ENCODE measurements at regions not wholly inside any gene's neighbourhood (a gene's known extent, or its start where the extent isn't known, plus 50 kb on each side); places are given as distances from the start of the nearest gene placed in this dataset.
"Not testable (repeated sequence)": the region's sequence is repeated elsewhere in the genome, so short reads cannot be mapped to it uniquely, and the experiment has no call there.

DNA sequence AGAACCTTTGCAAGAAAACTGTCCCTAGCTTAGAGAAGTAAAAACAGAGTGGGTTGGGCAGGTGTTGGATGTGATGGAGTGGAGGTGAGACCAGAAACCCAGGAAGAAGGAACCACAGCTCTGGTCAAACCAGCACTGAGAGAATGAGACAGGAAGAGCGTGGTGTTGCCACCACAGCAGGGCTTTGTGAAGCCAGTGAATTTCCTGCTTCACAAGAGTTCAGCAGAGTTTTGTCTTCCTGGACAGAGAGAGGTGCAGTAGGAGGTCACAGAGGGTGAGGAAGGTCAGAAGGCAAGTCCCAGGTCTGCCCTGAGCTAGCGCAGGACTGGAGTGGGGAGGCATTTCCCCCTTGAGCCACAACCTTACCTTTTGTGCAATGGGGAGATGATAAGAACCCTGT is 2306.2 kb upstream of the ACO1 start:
- no peak overlapping the region for H3K23ac ChIP-seq (ENCODE audit: low read length)
- WGBS (ENCODE audit: extremely low coverage, insufficient coverage, insufficient read length) = no CpG with 5 or more reads among the region's 2 CpGs
- no peak overlapping the region for H4K91ac ChIP-seq (ENCODE audit: low read depth, low read length)
- no peak overlapping the region for H3K4me3 ChIP-seq (ENCODE audit: low read depth, low read length)
- no peak overlapping the region for H2BK5ac ChIP-seq (ENCODE audit: low read depth, low read length, poor library complexity)
- no peak overlapping the region for H2BK12ac ChIP-seq (ENCODE audit: low read length)
- H2BK120ac ChIP-seq (ENCODE audit: insufficient read depth, low read length, poor library complexity) = no peak overlapping the region
- H3K9me3 ChIP-seq (ENCODE audit: insufficient read depth, low read depth, low read length) = no peaks in the 10 kb centered on the region
- H3K4me1 ChIP-seq (ENCODE audit: control insufficient read depth in 1 of 2, insufficient read depth in 2 of 2, low read length in 2 of 2) = no peaks in the 10 kb centered on the region
- H2AFZ ChIP-seq (ENCODE audit: insufficient read depth, low read length, poor library complexity) = no peak overlapping the region
- DNase-seq = no peak
- no peaks in the 10 kb centered on the region for H3K79me2 ChIP-seq (ENCODE audit: control insufficient read depth, insufficient read depth, low read length, poor library complexity)
- H3K9ac ChIP-seq (ENCODE audit: low read length) = no peak overlapping the region
- H3K79me1 ChIP-seq (ENCODE audit: low read length) = no peaks in the 10 kb centered on the region
- no peak overlapping the region for H3K18ac ChIP-seq (ENCODE audit: low read length)
- no peak overlapping the region for H3K4ac ChIP-seq (ENCODE audit: low read depth, low read length)
- no peak overlapping the region for H4K12ac ChIP-seq (ENCODE audit: low read depth, low read length)
- no peaks in the 10 kb centered on the region for H3K36me3 ChIP-seq (ENCODE audit: control insufficient read depth in 1 of 2, insufficient read depth in 2 of 2, low read length in 2 of 2)
- H4K8ac ChIP-seq (ENCODE audit: low read depth, low read length) = no peak overlapping the region
- no peaks in the 10 kb centered on the region for H3K27me3 ChIP-seq (ENCODE audit: insufficient read depth, low read length)
- H2AK5ac ChIP-seq (ENCODE audit: low read length) = no peak overlapping the region
- no peak overlapping the region for H3K4me2 ChIP-seq (ENCODE audit: low read length)
- H3K14ac ChIP-seq (ENCODE audit: low read length) = no peak overlapping the region
- no peak overlapping the region for H3K27ac ChIP-seq (ENCODE audit: low read depth, low read length)

DNA sequence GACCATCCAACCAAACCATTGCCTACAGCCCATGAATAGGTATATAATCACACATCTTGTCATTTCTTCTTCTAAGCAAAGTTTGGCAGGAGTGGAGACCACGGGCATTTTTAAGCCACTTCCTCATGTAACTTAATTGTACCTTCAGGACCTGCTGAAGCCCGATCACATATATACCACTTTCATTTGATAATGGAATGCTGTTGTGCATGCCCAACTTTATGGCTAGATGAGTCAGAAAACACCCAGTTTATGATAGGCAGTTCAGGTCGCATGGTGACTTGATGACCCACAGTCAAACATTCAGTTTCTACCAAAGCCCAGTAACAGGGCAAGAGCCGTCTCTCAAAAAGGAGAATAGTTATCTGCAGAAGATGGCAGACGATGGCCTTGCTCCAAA is 2295.0 kb upstream of the ACO1 start:
- Histone ChIP-seq H3K27ac (ENCODE audit: low read depth, low read length) (no peak overlapping the region), H3K9me3 (ENCODE audit: insufficient read depth, low read depth, low read length) (no peaks in the 10 kb centered on the region), H3K36me3 (ENCODE audit: control insufficient read depth in 1 of 2, insufficient read depth in 2 of 2, low read length in 2 of 2) (no peaks in the 10 kb centered on the region), H3K4me1 (ENCODE audit: control insufficient read depth in 1 of 2, insufficient read depth in 2 of 2, low read length in 2 of 2) (no peaks in the 10 kb centered on the region), H2AK5ac (ENCODE audit: low read length) (no peak overlapping the region), H3K14ac (ENCODE audit: low read length) (no peak overlapping the region), H2BK5ac (ENCODE audit: low read depth, low read length, poor library complexity) (no peak overlapping the region), H3K4me2 (ENCODE audit: low read length) (no peak overlapping the region), H3K79me1 (ENCODE audit: low read length) (no peaks in the 10 kb centered on the region), H4K12ac (ENCODE audit: low read depth, low read length) (no peak overlapping the region), H3K79me2 (ENCODE audit: control insufficient read depth, insufficient read depth, low read length, poor library complexity) (no peaks in the 10 kb centered on the region), H3K23ac (ENCODE audit: low read length) (no peak overlapping the region), H3K9ac (ENCODE audit: low read length) (no peak overlapping the region), H4K91ac (ENCODE audit: low read depth, low read length) (no peak overlapping the region), H2BK120ac (ENCODE audit: insufficient read depth, low read length, poor library complexity) (no peak overlapping the region), H2AFZ (ENCODE audit: insufficient read depth, low read length, poor library complexity) (no peak overlapping the region), H3K4ac (ENCODE audit: low read depth, low read length) (no peak overlapping the region), H3K27me3 (ENCODE audit: insufficient read depth, low read length) (no peaks in the 10 kb centered on the region), H3K18ac (ENCODE audit: low read length) (no peak overlapping the region), H2BK12ac (ENCODE audit: low read length) (no peak overlapping the region), H3K4me3 (ENCODE audit: low read depth, low read length) (no peak overlapping the region), H4K8ac (ENCODE audit: low read depth, low read length) (no peak overlapping the region)
- WGBS (ENCODE audit: extremely low coverage, insufficient coverage, insufficient read length) = no CpG with 5 or more reads among the region's 5 CpGs
- DNase-seq = no peak

DNA sequence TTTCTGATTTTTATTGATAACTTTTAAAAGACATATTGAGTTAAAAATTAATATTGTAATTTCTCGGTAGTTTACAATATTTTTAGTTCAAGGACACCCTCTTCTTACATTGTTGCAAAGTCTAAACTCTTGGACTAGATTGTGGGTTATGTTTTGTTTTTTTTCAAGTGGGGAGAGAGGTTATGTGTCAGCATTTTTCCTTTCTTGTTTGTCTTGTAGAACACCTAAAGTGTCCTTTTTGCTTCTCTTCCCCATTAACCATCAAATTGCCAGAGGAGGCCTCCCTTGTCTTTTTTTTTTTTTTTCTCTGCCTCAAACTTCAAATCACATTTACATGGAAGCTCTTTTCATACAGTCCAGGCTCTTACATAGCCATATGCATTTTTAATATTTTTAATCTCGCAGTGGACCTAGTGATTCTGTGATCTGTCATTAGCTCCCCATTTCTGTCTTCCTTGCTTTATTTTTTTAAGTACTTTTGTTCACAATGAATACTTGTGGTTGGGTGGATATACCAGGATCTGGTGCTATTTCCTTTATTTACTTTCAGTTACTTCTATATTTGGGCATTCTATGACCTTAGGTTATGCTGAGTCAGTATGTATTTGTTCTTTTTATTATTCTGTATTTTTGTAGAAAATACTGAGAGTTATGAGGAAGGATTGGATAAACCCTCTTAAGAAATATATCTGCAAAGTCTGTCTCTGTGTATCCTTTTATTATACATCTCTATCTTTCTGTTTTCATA is 2280.6 kb upstream of the ACO1 start:
- WGBS (ENCODE audit: extremely low coverage, insufficient coverage, insufficient read length) = no CpG with 5 or more reads among the region's 2 CpGs
- Histone ChIP-seq H3K4me1 (ENCODE audit: control insufficient read depth in 1 of 2, insufficient read depth in 2 of 2, low read length in 2 of 2) (no peaks in the 10 kb centered on the region), H3K14ac (ENCODE audit: low read length) (no peak overlapping the region), H3K79me1 (ENCODE audit: low read length) (no peaks in the 10 kb centered on the region), H3K9ac (ENCODE audit: low read length) (no peak overlapping the region), H3K27ac (ENCODE audit: low read depth, low read length) (no peak overlapping the region), H2BK120ac (ENCODE audit: insufficient read depth, low read length, poor library complexity) (no peak overlapping the region), H3K18ac (ENCODE audit: low read length) (no peak overlapping the region), H3K9me3 (ENCODE audit: insufficient read depth, low read depth, low read length) (no peaks in the 10 kb centered on the region), H2BK12ac (ENCODE audit: low read length) (no peak overlapping the region), H2AFZ (ENCODE audit: insufficient read depth, low read length, poor library complexity) (no peak overlapping the region), H3K27me3 (ENCODE audit: insufficient read depth, low read length) (no peaks in the 10 kb centered on the region), H3K4me2 (ENCODE audit: low read length) (no peak overlapping the region), H3K36me3 (ENCODE audit: control insufficient read depth in 1 of 2, insufficient read depth in 2 of 2, low read length in 2 of 2) (no peaks in the 10 kb centered on the region), H4K91ac (ENCODE audit: low read depth, low read length) (no peak overlapping the region), H2AK5ac (ENCODE audit: low read length) (no peak overlapping the region), H3K79me2 (ENCODE audit: control insufficient read depth, insufficient read depth, low read length, poor library complexity) (no peaks in the 10 kb centered on the region), H2BK5ac (ENCODE audit: low read depth, low read length, poor library complexity) (no peak overlapping the region), H4K8ac (ENCODE audit: low read depth, low read length) (no peak overlapping the region), H4K12ac (ENCODE audit: low read depth, low read length) (no peak overlapping the region), H3K4ac (ENCODE audit: low read depth, low read length) (no peak overlapping the region), H3K23ac (ENCODE audit: low read length) (no peak overlapping the region), H3K4me3 (ENCODE audit: low read depth, low read length) (no peak overlapping the region)
- no peak for DNase-seq

DNA sequence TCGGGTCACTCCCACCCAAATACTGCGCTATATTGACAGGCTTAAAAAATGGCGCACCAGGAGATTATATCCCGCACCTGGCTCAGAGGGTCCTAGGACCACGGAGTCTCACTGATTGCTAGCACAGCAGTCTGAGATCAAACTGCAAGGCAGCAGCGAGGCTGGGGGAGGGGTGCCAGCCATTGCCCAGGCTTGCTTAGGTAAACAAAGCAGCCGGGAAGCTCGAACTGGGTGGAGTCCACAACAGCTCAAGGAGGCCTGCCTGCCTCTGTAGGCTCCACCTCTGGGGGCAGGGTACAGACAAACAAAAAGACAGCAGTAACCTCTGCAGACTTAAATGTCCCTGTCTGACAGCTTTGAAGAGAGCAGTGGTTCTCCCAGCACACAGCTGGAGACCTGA is 2277.3 kb upstream of the ACO1 start:
- H2AFZ ChIP-seq (ENCODE audit: insufficient read depth, low read length, poor library complexity); H3K27me3 ChIP-seq (ENCODE audit: insufficient read depth, low read length); H4K91ac ChIP-seq (ENCODE audit: low read depth, low read length); H3K4ac ChIP-seq (ENCODE audit: low read depth, low read length); H4K12ac ChIP-seq (ENCODE audit: low read depth, low read length); H3K79me2 ChIP-seq (ENCODE audit: control insufficient read depth, insufficient read depth, low read length, poor library complexity); H3K27ac ChIP-seq (ENCODE audit: low read depth, low read length); H3K4me3 ChIP-seq (ENCODE audit: low read depth, low read length); H2BK5ac ChIP-seq (ENCODE audit: low read depth, low read length, poor library complexity); H4K8ac ChIP-seq (ENCODE audit: low read depth, low read length); H3K23ac ChIP-seq (ENCODE audit: low read length); H3K4me1 ChIP-seq (ENCODE audit: control insufficient read depth in 1 of 2, insufficient read depth in 2 of 2, low read length in 2 of 2); DNase-seq; H3K18ac ChIP-seq (ENCODE audit: low read length); H3K4me2 ChIP-seq (ENCODE audit: low read length); H2BK12ac ChIP-seq (ENCODE audit: low read length); H3K9ac ChIP-seq (ENCODE audit: low read length); H3K14ac ChIP-seq (ENCODE audit: low read length); H3K9me3 ChIP-seq (ENCODE audit: insufficient read depth, low read depth, low read length); H2BK120ac ChIP-seq (ENCODE audit: insufficient read depth, low read length, poor library complexity); H3K36me3 ChIP-seq (ENCODE audit: control insufficient read depth in 1 of 2, insufficient read depth in 2 of 2, low read length in 2 of 2); H2AK5ac ChIP-seq (ENCODE audit: low read length); H3K79me1 ChIP-seq (ENCODE audit: low read length): not testable (repeated sequence)
- no CpG with 5 or more reads among the region's 8 CpGs for WGBS (ENCODE audit: extremely low coverage, insufficient coverage, insufficient read length)
